ENCODE measurements at regions not wholly inside any gene's neighbourhood (a gene's known extent, or its start where the extent isn't known, plus 50 kb on each side); places are given as distances from the start of the nearest gene placed in this dataset.

GRCh38 chr7:84484502-84485079, 290.0 kb upstream of the SEMA3A start:
- H3K79me2 ChIP-seq (ENCODE audit: low read length): no peaks in the 10 kb centered on the region
- H3K9me2 ChIP-seq (replicated peaks; ENCODE audit: insufficient read depth, low read length): no peaks in the 10 kb centered on the region
- no peaks in the 10 kb centered on the region for H3K27me3 ChIP-seq (replicated peaks; ENCODE audit: insufficient read depth, low read length)
- no peak for DNase-seq
- H2AFZ ChIP-seq (ENCODE audit: low read length): no peak overlapping the region
- no peaks in the 10 kb centered on the region for H3F3A ChIP-seq (ENCODE audit: insufficient read depth, low read length)
- H3K4me2 ChIP-seq (ENCODE audit: low read depth, low read length): no peak overlapping the region
- H3K9ac ChIP-seq (ENCODE audit: low read length): no peak overlapping the region
- H3K4me1 ChIP-seq (ENCODE audit: low read length): no peaks in the 10 kb centered on the region
- no peak overlapping the region for H3K4me3 ChIP-seq (ENCODE audit: low read length)
- H3K9me3 ChIP-seq (replicated peaks; ENCODE audit: insufficient read depth, low read length): no peaks in the 10 kb centered on the region
- no peak overlapping the region for H3K27ac ChIP-seq (ENCODE audit: low read length)
- no peaks in the 10 kb centered on the region for H4K20me1 ChIP-seq (ENCODE audit: insufficient read depth, low read length)
- H3K36me3 ChIP-seq (replicated peaks; ENCODE audit: insufficient read depth, low read length): no peaks in the 10 kb centered on the region
- no peak for TF ChIP-seq EZH2 (optimal IDR thresholded peaks at IDR 0.05; ENCODE audit: low read depth, low read length)
- no peak for TF ChIP-seq EZH2phosphoT487 (IDR thresholded peaks at IDR 0.05; ENCODE audit: low read length)
- no peak for TF ChIP-seq CTCF (IDR thresholded peaks at IDR 0.05; ENCODE audit: low read length)

- DNase-seq: no peak
- Histone ChIP-seq H3K4me1 (ENCODE audit: low read length) (no peaks in the 10 kb centered on the region), H3K36me3 (replicated peaks; ENCODE audit: insufficient read depth, low read length) (no peaks in the 10 kb centered on the region), H3K27me3 (replicated peaks; ENCODE audit: insufficient read depth, low read length) (no peaks in the 10 kb centered on the region), H2AFZ (ENCODE audit: low read length) (no peak overlapping the region), H3F3A (ENCODE audit: insufficient read depth, low read length) (no peaks in the 10 kb centered on the region), H3K9me2 (replicated peaks; ENCODE audit: insufficient read depth, low read length) (no peaks in the 10 kb centered on the region), H3K9ac (ENCODE audit: low read length) (no peak overlapping the region), H4K20me1 (ENCODE audit: insufficient read depth, low read length) (no peaks in the 10 kb centered on the region), H3K9me3 (replicated peaks; ENCODE audit: insufficient read depth, low read length) (no peaks in the 10 kb centered on the region), H3K27ac (ENCODE audit: low read length) (no peak overlapping the region), H3K4me3 (ENCODE audit: low read length) (no peak overlapping the region), H3K4me2 (ENCODE audit: low read depth, low read length) (no peak overlapping the region), H3K79me2 (ENCODE audit: low read length) (no peaks in the 10 kb centered on the region)
- TF ChIP-seq CTCF (IDR thresholded peaks at IDR 0.05; ENCODE audit: low read length) (no peak), EZH2 (optimal IDR thresholded peaks at IDR 0.05; ENCODE audit: low read depth, low read length) (no peak), EZH2phosphoT487 (IDR thresholded peaks at IDR 0.05; ENCODE audit: low read length) (no peak)
Observed at GRCh38 chr7:84482476-84482875, 287.9 kb upstream of the SEMA3A start.

- Histone ChIP-seq H3K4me3 (ENCODE audit: low read length) (no peak overlapping the region), H3K9me3 (replicated peaks; ENCODE audit: insufficient read depth, low read length) (no peaks in the 10 kb centered on the region), H3K4me1 (ENCODE audit: low read length) (no peaks in the 10 kb centered on the region), H3K27ac (ENCODE audit: low read length) (no peak overlapping the region), H3K79me2 (ENCODE audit: low read length) (no peaks in the 10 kb centered on the region), H3K36me3 (replicated peaks; ENCODE audit: insufficient read depth, low read length) (no peaks in the 10 kb centered on the region), H3K9me2 (replicated peaks; ENCODE audit: insufficient read depth, low read length) (no peaks in the 10 kb centered on the region), H4K20me1 (ENCODE audit: insufficient read depth, low read length) (no peaks in the 10 kb centered on the region), H2AFZ (ENCODE audit: low read length) (no peak overlapping the region), H3K27me3 (replicated peaks; ENCODE audit: insufficient read depth, low read length) (no peaks in the 10 kb centered on the region), H3K9ac (ENCODE audit: low read length) (no peak overlapping the region), H3K4me2 (ENCODE audit: low read depth, low read length) (no peak overlapping the region), H3F3A (ENCODE audit: insufficient read depth, low read length) (no peaks in the 10 kb centered on the region)
- no peak for DNase-seq
- TF ChIP-seq EZH2 (optimal IDR thresholded peaks at IDR 0.05; ENCODE audit: low read depth, low read length): no peak
- no peak for TF ChIP-seq EZH2phosphoT487 (IDR thresholded peaks at IDR 0.05; ENCODE audit: low read length)
- no peak for TF ChIP-seq CTCF (IDR thresholded peaks at IDR 0.05; ENCODE audit: low read length)
Observed at GRCh38 chr7:84479059-84479458, 284.5 kb upstream of the SEMA3A start.

All from MM.1S (cell line).